DND-41 (cell line): ENCODE measurements at regions not wholly inside any gene's neighbourhood (a gene's known extent, or its start where the extent isn't known, plus 50 kb on each side); places are given as distances from the start of the nearest gene placed in this dataset.

Source experiments
- EZH2 ChIP-seq: IDR thresholded peaks from 3 replicates; pipeline ENCODE4 v1.6.1; 2012; ENCODE audit warnings: borderline replicate concordance, low read depth, mild to moderate bottlenecking, moderate library complexity, low read length, inconsistent platforms; ENCODE audit not compliant: severe bottlenecking
- TF ChIP-seq, protein P1 (sequence below): IDR thresholded peaks from 2 replicates; pipeline ENCODE4 v1.5.1; 2012; ENCODE audit warnings: borderline replicate concordance, low read length, moderate library complexity, mild to moderate bottlenecking; ENCODE audit not compliant: poor library complexity, severe bottlenecking; ENCODE audit errors: extremely low read depth

DNA sequence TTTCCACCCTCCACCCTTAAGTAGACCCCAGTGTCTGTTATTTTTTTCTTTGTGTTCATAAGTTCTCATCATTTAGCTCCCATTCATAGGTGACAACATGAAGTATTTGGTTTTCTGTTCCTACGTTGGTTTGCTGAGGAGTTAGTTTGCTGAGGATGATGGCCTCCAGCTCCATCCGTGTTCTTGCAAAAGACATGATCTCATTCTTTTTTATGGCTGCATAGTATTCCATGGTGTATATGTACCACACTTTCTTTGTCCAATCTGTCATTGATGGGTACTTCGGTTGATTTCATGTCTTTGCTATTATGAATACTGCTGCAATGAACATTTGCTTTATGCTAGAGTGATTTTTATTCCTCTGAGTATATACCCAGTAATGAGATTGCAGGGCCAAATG lies 301.2 kb downstream of the ADGRG6 start:
- TF ChIP-seq, protein P1, sequence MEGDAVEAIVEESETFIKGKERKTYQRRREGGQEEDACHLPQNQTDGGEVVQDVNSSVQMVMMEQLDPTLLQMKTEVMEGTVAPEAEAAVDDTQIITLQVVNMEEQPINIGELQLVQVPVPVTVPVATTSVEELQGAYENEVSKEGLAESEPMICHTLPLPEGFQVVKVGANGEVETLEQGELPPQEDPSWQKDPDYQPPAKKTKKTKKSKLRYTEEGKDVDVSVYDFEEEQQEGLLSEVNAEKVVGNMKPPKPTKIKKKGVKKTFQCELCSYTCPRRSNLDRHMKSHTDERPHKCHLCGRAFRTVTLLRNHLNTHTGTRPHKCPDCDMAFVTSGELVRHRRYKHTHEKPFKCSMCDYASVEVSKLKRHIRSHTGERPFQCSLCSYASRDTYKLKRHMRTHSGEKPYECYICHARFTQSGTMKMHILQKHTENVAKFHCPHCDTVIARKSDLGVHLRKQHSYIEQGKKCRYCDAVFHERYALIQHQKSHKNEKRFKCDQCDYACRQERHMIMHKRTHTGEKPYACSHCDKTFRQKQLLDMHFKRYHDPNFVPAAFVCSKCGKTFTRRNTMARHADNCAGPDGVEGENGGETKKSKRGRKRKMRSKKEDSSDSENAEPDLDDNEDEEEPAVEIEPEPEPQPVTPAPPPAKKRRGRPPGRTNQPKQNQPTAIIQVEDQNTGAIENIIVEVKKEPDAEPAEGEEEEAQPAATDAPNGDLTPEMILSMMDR = no peak
- no peak for TF ChIP-seq EZH2
